HG03139 (cell line): ENCODE measurements at regions not wholly inside any gene's neighbourhood (a gene's known extent, or its start where the extent isn't known, plus 50 kb on each side); places are given as distances from the start of the nearest gene placed in this dataset.
"Not testable (repeated sequence)": the region's sequence is repeated elsewhere in the genome, so short reads cannot be mapped to it uniquely, and the experiment has no call there.

Experiments used
- ATAC-seq: cut with Tn5 transposase; IDR thresholded peaks from one replicate; pipeline ENCODE4 v1.9.1; 2021; ENCODE audit not compliant: unreplicated experiment

DNA sequence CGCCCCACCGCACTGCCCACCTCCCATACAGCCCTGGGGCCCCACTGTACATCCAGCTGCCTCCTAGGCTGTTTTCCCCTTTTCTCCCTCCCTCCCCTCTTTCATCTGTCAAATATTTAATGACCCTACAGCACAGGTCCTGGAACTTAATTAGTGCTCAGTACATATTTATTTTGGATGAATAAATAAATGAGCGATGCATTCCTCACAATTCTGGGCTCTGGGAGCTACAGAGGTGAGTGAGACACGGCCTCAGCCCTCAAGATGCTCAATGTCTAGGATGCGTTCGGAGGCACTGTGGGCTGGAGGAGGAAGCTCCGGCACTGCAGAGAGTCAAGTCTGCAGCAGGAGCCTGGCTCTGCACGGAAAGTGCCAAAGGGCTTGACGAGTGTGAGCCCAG, 175.0 kb downstream of the FAM43A start:
- no peak for ATAC-seq

DNA sequence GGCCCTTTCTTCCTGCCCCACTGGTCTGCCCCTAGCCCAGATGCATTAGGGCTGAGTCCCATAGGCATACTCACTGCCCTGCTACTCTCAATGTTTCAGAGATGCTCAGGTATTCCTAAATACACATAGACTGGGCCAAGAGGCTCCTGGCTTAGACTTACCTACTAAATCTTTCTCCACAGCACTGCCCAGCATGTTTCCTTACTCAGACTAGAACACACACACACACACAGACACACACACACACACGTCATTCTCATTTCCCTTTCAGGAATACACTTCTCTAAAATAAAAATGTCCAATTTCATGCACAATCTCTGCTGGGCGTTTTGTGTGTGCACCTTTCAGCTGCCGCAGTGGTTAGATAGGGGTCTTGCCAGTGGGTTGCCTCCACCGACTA, 175.7 kb downstream of the FAM43A start:
- ATAC-seq, result no peak

DNA sequence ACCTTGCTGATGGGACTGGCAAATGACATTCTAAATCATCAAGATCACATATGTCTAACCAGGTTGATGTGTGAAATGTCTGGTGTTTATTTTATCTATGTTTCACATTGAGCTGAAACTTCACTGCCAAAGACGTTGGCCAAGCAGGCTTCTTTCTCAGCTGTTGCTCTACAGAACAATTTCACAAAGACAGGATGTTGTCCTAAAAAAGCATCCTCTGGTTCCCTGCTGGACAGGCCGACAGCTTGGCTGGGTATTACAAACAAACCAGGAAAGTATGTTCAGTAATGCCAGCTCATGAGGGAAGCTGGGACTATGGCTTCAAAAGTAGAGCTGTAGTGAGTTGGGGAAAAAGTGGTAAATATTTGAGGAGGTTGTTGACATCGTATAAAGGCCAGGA, 179.4 kb downstream of the FAM43A start:
- no peak for ATAC-seq

DNA sequence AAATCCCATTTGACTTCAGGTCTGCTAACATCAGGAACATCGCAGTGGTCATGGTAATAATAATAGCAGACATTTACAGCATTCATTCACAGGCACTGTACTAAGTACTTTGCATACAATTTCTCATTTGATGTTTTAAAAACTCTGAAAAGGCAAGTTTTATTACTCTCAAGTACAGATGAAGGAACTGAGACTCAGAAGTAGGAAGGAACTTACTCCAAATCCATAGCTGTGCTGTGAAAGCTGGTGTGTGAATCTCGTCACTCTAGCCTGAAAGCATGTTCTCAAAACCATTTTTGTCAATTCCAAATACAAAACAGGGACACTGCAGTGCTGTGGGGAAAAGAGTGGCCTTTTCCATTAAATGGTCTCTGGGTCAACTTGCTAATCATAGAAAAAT, 179.9 kb downstream of the FAM43A start:
- no peak for ATAC-seq

DNA sequence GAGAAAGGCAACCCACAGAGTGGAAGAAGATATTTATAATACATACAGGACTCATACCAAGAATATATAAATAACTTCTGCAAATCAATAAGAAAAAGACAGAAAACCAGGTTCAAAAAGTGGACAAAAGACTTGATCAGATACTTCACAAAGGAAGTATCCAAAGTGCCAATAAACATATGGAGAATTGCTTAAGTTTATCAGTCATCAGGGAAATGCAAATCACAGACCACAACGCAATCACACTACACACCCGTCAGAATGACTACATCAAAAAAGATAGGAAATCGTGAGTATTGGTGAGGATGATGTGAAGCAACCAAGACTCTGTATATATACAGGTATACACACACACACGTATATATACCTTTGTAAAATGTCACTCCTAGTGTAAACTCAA, 180.6 kb downstream of the FAM43A start:
- no peak for ATAC-seq

DNA sequence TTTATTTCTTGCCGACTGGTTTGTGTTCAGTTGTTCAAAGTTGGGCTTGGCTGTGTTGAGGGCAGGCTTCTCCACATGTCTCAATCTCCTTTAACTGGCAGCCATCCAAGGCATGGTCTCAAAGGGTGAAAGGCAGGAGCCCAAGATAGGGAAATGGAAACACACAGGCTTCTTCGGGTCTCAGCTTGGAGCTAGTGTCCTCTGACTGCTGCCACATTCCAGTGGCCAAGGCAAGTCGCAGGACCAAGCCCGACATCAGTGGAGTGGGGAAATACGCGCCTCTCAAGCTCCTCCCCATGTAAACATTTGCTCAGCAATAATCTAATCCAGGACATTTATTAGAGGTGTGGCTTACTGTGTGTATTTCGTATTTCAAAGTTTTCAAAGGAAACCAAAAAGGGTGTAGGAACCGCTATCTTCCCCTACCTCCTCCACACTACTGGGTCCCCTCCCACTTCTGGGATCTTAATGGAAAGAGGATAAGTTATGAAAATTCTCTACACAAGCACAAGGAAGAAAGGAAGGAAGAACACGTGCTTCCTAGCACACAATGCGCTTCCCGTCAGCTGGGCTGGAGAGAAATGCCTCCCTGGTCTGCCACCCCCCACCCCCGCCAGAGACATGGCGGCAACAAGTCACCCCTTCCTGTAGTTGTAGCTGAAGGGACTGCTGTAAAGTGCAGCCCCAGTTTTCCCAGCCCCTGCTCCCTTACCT, 181.7 kb downstream of the FAM43A start:
- no peak for ATAC-seq

DNA sequence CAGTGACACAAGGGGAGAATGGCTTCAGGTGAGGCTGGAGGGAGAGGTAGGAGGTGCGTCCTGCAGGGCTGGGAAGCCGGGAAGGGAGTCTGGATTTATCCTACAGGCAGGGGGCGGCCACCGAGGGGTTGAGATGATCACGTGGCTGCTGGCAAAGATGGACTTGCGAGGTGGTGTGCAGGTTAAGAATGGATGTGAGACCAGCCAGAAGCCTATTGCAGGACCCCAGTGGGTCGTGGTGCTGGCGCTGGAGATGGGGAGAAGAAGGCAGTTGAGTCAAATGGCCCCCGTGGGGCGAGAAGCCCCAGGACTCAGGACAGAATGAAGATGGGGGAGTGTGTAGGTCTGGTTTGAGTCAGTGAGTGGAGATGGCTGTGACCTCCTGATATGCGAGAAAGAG, 183.1 kb downstream of the FAM43A start:
- ATAC-seq, result no peak

DNA sequence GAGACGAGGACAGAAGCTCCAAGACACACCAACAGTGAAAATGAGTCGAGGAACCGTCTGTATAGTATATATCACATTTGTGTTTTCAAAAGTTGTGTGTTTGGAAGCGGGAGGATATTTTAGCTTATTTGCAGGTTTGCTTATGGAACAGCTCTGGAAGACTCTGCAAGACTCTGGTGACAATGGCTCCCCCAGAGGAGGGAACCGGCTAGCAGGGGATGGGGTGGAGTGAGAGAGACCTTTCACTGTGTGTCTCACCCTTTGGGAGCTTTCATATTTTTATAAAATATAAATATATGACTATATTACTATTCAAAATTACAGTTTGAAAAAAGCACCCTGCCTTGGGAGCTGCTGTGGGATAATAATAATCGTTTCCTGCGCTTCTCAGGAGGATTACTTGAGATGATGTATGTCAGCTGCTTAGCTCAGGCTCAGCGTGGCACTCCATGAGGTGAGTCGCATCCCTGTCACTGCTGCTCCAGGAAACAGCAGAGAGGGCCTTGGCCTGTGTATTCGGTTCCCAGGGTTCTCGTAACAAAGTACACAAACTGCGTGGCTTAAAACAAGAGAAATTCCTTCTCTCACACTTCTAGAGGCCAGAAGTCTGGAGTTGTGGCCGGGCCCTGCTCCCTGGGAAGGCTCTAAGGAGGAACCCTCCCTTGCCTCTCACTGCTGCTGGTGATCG, 183.9 kb downstream of the FAM43A start:
- ATAC-seq, result no peak

DNA sequence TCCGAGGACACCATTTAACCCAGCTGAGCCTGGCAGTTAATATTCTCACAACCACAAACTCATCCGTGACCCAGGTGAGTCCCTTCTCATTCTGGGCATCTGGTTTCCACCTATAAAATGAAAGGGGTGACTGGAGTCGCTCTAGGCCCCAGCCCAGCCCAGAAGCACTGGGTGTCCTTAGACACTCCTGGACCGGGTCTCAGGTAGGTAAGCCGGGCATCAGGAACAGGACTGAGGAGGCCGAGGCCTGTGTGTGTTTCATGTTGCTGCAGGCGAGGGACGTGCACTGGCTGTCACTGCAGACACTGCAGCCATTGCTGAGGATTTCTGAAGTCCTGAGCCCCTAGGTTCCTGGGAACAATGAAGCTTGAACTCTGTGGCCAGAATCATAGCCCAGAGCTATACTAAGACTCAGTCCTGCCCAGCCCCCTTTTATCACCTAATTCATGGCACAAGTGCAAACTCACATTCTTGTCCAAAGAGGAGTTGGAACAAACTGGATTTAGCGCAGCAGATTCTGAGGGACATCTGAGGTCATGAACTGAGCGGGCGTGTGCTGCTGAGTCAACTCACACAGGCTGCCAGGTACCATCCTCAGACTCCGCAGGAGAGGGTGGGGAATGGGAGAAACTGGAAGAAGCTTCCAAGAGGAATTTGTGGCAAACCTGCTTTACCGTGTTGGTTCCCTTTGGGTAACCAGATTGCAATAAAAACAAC, 184.9 kb downstream of the FAM43A start:
- ATAC-seq, result no peak

DNA sequence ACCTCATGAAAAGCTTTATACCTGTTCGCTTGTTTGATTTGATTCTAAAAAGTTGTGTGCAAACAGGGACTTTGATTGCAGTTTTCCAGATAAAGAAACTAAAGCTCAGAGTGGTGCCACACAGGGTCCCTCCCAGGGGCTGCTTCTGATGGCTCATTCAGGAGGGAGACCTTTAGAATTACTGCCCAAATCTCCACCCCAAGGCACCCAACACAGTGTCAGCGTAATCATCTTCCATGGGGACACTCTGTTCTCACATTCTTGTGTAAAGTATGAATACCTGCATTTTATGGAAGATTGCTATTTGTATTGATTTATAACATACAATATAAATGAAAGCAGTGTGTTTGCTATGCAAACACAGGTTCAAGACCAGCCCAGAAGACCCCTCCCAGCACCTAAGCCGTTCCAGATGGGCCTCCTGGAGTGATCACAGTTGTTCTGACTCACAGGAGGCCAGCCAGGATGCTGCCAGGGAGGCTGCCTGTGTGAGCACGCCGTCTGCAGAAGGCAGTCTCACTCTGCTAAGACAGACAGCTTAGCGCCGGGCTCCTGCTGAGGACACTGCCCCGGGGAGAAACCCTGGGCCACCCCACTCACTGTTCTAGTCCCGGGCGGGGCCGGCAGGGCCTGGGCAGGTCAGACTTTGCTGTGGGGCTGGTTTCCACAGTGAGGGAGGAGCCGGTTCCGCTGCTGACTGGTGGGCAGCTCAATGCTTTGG, 185.6 kb downstream of the FAM43A start:
- no peak for ATAC-seq

DNA sequence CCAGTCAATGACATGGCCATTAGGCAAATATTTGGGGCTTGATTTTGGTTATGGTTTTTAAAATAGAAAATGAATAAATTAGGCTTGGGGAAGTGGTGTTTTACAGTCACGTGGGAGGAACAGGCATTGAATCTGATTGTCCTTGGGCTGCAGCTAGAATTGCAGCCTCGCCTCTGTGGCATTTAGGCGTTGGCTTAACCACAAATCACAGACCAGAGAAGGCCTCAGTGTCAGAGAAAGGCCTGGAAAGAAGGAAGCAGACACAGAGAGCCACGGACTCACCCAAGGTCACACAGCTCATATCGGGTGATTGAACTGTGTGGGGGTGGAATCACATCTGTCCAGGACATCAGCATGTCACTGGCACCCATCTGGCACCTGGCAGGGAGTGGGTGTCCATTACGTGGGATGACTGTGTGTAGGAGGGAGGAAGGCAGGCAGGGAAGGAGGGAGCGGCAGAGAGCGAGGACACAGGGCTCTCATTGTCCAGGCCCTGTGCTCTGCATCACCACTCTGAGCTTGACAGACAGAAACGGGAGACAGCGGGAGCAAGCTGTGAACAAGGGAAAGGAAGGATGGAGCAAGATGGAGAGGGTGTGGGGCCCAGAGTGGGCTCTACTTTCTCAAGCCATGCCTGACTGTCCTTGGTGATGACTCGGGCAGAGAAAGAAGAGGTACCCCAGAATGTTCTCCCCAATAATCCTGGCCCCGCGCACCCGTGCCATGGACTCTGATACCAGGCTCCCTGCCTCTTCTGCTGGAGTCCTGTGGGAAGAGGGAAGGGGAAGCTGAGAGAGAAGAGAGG, 186.4 kb downstream of the FAM43A start:
- ATAC-seq, result no peak

DNA sequence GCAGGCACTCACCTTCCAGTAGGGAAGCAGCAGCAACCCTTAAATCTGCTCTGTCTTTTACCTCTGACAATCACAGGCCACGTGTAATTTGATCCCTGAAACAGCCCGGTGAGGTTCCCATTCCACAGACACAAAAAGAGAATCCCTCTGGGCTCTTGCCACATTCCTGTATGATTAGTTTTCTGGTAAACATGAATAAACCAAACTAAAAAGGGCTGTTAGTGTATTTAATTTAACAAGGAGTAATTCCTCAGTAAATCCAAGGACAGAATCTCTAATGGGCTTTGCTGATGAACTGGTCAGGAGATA, 186.9 kb downstream of the FAM43A start:
- ATAC-seq, result no peak

DNA sequence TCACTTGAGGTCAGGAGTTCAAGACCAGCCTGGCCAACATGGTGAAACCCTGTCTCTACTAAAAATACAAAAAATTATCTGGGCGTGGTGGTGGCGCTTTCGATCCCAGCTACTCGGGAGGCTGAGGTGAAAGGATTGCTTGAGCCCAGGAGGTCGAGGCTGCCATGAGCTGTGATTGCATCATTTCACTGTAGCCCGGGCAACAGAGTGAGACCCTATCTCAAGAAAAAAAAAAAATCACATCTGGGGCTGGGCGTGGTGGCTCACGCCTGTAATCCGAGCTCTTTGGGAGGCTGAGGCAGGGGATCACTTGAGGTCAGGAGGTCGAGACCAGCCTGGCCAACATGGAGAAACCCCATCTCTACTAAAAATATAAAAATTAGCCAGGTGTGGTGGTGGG, 187.8 kb downstream of the FAM43A start:
- not testable (repeated sequence) for ATAC-seq

DNA sequence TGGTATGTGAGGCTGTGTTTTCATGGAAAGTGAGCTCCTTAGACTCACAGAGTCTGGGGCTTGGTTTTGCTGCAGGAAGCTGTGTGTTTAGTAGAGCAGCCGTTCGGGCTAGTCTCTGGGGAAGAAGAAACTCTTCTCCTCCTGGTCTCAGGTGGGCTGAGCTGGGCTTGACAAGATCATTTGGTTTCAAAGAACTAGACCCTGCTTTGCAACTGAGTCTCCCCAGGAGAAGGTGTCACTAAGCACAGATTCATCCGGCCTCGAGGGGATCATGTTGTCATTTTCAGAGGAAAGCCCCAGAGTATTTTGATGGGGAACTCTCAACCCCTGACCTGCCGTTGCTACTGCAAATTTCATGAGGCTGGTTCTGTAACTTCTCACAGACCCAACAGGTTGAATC, 188.5 kb downstream of the FAM43A start:
- ATAC-seq, result no peak

DNA sequence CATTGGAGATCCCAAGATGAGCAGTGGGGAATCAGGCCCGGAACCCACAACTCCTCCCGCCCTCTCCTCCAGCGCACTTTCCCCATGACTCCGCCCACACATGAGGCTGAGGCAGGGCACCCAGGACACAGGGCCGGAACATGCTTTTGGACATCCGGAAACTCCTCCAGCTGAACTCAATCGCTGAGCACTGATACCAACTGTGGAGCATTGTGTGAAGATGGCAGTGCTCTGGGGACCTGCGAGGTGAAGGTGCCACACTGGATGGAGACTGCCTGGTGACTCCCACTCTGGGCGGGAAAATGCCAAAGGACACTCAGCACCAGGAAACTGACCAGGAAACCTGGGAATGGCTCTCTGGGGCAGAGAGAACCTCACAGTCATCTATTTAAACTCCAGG, 189.1 kb downstream of the FAM43A start:
- no peak for ATAC-seq

DNA sequence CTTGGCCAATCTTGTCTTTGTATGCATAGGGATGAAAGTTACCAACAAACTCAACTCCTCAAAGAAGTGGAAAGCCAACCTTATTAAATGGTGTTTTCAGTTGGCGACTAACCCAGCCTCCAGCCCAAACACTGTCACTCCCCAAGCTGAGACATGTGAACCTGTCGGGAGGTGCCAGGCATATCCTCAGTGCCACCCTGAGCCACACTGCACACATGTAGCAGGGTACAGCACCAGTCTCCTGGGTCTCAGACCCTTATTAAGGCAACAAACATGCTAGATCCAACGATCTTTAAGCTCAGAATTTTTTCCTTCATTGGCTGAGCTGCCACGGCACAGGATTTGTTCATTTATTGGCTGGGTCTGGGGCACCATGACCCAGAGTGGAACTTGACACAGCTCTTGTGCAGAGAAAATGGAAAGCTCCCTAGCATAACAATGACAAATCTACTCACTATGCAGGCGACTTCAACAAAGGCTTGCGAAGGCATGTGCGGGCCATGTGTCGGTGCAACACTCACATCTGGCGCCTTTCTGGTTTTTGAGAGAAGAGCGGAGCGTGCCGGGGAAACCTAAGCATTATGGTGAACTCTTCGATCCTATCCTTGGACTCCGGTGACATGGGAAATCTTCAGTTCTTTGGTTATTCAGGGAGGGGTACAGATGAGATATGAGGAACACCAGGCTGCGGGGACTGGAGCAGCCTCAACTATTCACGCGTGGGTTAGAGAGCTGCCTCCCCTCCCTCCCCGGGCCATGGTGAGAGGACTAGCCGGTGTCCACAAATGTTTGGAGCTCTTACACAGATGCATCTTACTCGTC, 190.1 kb downstream of the FAM43A start:
- no peak for ATAC-seq

DNA sequence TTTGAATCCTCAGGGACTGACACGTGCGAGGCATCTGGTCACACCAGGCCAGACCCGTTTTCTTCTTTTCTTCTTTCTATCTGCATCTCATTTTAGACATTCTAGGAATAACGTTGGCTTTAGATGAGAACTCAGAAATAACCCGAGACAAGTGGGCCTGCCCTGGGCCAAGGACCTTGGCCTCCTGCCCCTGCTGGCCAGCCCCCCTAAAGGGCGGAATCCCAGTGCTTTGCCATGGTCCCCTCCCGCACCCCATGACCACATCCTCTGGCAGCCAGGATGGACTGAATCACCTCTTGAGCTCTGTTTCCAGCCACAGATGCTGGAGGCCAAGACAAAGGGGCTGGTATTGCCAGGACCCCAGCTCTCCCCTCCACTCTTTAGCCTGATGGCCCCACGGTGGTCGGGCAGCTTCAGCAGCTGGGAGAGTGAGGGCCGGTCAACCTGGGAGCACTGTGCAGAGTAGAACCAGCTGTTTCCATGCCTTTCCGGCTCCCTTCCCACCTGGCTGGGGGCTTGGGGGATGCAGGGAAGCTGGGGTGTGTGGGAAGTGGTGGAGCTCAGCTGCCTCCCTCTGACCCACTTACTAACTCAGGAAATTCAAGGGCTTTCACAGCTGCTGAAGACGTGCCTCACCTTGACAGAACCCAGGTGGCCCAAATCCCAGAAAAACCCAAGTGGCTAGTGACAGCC, 190.9 kb downstream of the FAM43A start:
- no peak for ATAC-seq

DNA sequence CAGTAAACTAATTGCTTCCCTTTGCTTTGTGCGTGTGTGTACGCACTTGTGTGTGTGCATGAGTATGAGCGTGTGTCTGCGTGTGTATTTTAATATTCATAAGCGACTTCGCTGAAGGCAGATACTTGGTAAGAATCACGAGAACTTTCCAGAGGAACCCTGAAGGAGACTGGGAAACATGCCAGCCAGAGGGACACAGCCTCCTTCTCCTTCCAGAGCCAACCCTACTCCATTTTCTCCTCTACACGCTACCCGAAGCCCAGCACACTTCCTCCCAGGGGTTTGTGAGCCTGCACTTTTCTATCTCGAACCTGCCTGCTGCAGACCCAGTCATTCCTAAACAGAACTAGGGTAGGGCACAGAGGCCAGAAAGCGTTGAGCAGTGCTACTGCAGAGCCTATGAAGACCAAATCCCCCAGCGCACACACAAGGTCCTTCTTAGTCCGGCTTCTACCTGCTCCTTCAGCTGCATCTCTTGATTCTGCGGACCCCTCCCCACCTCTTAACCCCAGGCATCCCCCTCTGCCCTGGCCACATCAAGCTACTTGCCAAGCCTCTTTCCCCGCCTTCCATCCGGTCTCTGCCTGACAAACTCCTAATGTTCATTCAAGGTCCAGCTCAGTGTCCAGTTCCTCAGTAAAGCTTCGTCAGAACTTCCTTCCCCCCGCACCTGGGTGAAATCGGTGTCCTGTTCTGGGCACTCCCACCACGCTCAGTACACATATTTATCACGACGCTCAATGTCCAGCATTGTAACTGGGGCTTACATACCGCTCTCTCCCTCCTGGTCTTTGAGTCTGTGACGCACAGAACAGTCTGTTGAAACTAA, 191.8 kb downstream of the FAM43A start:
- no peak for ATAC-seq
